Ascending aorta (tissue), 2 donors: ENCODE measurements at regions not wholly inside any gene's neighbourhood (a gene's known extent, or its start where the extent isn't known, plus 50 kb on each side); places are given as distances from the start of the nearest gene placed in this dataset.
"Not testable (repeated sequence)": the region's sequence is repeated elsewhere in the genome, so short reads cannot be mapped to it uniquely, and the experiment has no call there.

Experiments
- DNase-seq, 2 donors: peaks; one replicate each; pipeline ENCODE4 v3.0.0-alpha.2; 2019; ENCODE audit warnings: low spot score in 2 of 2
- H3K27ac ChIP-seq, 2 donors: fragments of 200-600 bp; sonication (generic); one replicate each; pipeline ENCODE4 v1.5.1; 2016 to 2017; ENCODE audit warnings: mild to moderate bottlenecking in 1 of 2
- H3K27me3 ChIP-seq: fragments of 200-600 bp; sonication (generic); one replicate; pipeline ENCODE4 v1.5.1; 2017
- H3K36me3 ChIP-seq, 2 donors: fragments of 200-600 bp; sonication (generic); one replicate each; pipeline ENCODE4 v1.5.1; 2016
- H3K4me1 ChIP-seq, 2 donors: fragments of 200-600 bp; sonication (generic); one replicate each; pipeline ENCODE4 v1.5.1; 2016 to 2017; ENCODE audit warnings: mild to moderate bottlenecking in 1 of 2
- H3K4me3 ChIP-seq, 2 donors: fragments of 200-600 bp; sonication (generic); one replicate each; pipeline ENCODE4 v1.5.1; 2016 to 2017; ENCODE audit warnings: mild to moderate bottlenecking in 1 of 2
- H3K9me3 ChIP-seq, 2 donors: fragments of 200-600 bp; sonication (generic); one replicate each; pipeline ENCODE4 v1.5.1; 2016
- CTCF ChIP-seq, 3 experiments: fragments of 200-600 bp in 2 of 3; fragments of 450-650 bp in 1 of 3; sonication (generic) in 2 of 3; IDR thresholded peaks; one replicate each; pipeline ENCODE4 v1.5.1; 2016 to 2019; ENCODE audit warnings: antibody characterized with exemption in 3 of 3, mild to moderate bottlenecking in 1 of 3, moderate library complexity in 1 of 3
- intact Hi-C: fragments of 100-400 bp; cut with DNase I; formaldehyde crosslinking; loops from one replicate; pipeline ENCODE4 v1.15.1; 2023

- not testable (repeated sequence) for H3K9me3 ChIP-seq, H3K27ac ChIP-seq, H3K36me3 ChIP-seq, DNase-seq, H3K27me3 ChIP-seq, H3K4me1 ChIP-seq, H3K4me3 ChIP-seq
- intact Hi-C loops, result loop anchor here (10.0 kb wide), 1 partner anchor 217 kb away; no protein-coding TSS in a partner anchor
- peak; percentile 9 to 51 (median 38) for TF ChIP-seq CTCF (IDR thresholded peaks at IDR 0.05)
Measured at GRCh38 chr1:46878173-46878782, 63.0 kb downstream of the CYP4A11 start.

- H3K9me3 ChIP-seq, H3K27me3 ChIP-seq, H3K4me3 ChIP-seq, H3K36me3 ChIP-seq, H3K27ac ChIP-seq, DNase-seq, H3K4me1 ChIP-seq: not testable (repeated sequence)
- intact Hi-C loops, result loop anchor here (10.0 kb wide), 1 partner anchor 219 kb away; no protein-coding TSS in a partner anchor
- TF ChIP-seq CTCF (IDR thresholded peaks at IDR 0.05), result peak in 2 of 3 experiments; percentile 10 to 42
Measured at GRCh38 chr1:46876093-46876492, 65.2 kb downstream of the CYP4A11 start.
